Fibroblast of skin of left biceps (primary cell): ENCODE measurements at regions not wholly inside any gene's neighbourhood (a gene's known extent, or its start where the extent isn't known, plus 50 kb on each side); places are given as distances from the start of the nearest gene placed in this dataset.

ENCODE experiments used
- DNase-seq, 2 experiments: peaks; one replicate each; pipeline ENCODE4 v3.0.0-alpha.2; 2013; ENCODE audit warnings: low read depth in 2 of 2

DNA sequence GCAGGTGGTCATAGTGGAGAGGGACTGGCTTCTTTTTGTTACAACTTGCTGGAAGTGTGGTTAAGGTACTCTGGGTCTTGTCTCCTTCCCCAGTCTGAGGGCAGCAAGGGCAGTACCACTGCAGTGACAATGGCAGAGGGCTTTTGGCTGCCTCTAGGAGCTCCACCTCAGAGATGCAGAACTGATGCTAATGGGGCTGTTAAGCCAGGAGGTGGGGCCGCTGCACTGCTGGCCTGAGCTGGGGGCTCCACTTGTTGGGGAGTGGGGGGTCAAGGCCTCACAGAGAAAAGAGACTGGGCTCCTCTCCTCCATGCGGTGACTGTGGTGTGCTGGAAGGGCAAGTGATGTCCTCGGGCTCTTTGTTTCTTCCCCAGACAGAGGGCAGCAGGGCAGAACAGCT, 135.7 kb downstream of the DSEL start:
- DNase-seq = no peak

DNA sequence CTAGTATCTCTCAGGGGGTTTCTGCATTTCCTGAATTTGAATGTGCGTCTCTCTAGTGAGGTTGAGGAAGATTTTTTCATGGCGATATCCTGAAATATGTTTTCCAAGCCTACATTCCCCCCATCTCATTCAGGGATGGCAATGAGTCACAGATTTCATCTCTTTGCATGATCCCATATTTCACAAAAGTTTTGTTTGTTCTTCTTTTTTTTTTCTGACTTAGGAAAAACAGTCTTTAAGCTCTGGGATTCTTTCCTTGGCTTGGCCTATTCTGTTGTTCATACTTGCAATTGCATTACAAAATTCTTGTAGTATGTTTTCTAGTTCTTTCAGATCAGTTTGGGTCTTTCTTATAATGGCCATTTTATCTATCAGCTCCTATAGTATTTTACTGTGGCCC, 136.5 kb downstream of the DSEL start:
- no peak for DNase-seq

DNA sequence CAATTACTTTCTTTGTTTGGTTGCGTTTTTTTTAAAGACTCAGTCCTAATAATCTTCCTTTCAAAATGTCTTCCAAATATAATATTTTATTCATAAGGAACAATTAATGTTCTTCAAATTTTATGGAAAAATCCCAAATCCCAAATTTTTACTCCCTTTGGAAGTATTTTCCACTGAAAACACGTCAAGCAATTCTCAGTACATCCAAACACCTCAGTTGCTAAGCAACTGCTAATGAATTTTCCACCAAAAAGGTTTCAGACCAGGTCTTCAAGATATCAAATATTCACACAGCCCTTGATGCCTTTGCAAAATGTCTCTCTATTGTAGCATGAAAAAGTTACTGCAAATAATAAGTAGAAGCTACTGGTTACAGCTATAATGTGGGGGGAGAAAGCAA, 140.1 kb downstream of the DSEL start:
- DNase-seq = no peak

DNA sequence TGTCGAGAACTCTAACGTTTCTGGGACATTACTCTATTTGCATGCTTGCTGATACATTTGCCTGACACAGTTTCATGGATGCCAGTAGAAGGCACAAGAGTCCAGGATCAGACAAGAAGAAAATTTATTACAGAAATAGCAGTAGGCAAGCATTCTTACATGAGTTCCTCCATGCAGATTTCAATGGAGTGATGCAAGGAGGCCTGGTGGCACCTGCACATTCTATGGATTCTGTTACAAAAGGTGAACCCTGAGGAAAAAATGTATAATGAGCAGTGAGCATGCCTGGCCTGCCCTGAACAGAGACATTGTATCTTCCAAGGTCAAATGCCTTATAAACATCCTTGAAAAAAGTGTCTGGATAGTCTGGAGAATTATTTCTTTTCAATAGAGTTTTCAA, 142.9 kb downstream of the DSEL start:
- no peak for DNase-seq

DNA sequence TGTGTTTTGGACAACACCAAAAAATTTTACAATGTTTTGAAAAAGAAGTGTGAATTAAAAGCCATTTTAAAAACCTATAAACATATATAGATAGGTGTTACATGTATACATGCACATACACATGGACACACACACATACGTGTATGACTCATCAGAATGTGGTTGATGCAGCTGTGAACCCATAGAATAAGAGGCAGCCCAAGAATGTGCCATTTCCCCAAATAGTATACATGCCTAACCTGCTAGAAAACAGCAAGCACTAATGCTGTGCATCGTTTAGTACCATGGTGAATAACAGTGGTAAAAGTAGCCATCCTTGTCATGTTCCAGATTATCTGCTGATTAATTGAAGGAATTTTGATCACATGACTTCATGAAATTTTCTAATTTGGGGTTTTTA, 149.0 kb downstream of the DSEL start:
- DNase-seq = peak in 1 of 2 experiments; percentile 17

DNA sequence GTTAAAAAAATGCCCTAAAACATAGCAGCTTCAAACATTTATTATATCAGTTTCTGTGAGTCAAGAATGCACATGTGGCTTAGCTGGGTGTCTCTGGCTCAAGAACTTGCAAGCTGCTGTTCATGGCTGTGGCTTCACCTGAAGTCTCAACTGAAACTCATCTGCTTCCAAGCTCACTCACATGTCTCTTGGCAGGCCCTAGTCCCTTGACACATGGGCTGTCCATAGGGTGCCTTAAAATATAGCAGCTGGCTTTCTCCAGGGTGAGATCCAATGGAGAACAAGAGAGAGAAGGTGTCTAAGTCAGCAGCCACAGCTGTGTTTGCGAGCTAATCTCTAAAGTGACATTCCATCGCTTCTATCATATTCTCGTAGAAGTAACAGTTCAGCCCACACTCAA, 152.8 kb downstream of the DSEL start:
- no peak for DNase-seq

DNA sequence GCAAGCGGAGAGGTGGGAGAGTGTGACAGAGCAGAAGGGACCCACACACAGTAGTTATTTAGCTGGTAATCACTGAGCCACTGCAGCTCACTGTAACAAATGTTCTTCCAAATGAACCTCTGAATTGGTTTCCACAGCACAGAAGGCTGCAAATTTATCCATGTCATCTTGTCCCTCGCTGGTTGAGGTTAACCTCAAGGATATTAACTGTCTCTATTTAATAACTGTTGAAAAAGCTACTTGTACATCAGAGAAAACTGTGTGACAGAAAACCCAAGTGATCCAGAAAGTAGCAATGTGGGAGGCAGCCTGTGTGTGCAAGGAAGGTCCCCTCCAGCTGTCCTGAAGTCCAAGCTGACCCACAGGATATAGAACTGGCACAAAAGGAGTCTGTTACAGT, 153.6 kb downstream of the DSEL start:
- no peak for DNase-seq

DNA sequence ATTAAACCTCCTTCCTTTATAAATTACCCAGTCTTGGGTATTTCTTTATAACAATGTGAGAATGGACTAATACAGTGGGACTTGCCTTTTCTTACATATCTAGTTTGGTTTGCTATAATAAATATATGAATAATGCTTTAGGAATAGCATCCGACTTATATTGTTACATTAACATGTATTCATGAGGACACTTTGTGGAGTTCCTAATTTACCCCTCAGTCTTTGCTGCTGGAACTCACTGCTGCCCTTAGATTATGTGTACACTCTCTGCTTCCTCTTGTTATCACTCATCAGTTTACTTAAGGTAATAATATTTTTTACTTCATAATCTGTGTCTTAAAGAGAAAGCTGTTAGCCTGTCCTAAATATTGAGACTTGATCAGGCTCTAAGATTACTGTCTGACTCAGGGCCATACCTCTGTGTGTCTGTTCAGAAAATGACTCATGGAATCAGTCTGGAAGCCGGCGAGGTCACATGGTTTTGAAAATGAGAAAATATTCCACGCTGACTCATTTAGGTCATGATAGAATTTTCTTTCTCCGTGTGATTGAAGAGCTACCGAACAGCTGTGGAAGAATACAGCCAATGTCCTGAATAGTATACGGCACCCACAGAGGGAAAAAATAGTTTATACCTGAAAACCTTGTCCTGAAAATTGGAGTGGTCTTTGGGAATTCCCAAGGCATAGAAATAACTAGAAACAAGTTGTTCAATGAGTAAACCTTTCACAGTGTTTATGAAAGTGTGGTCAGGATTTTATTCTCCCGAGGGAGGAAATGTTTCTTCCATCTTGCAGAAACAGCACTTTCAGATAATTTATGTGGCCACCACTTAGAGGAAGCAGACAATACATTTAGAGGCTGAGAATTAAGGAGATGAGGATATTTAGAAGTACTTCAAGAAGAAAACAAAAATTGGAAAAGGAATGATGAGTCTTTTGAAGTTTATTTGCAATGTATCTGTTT, 156.4 kb downstream of the DSEL start:
- peak; percentile 77 for DNase-seq

DNA sequence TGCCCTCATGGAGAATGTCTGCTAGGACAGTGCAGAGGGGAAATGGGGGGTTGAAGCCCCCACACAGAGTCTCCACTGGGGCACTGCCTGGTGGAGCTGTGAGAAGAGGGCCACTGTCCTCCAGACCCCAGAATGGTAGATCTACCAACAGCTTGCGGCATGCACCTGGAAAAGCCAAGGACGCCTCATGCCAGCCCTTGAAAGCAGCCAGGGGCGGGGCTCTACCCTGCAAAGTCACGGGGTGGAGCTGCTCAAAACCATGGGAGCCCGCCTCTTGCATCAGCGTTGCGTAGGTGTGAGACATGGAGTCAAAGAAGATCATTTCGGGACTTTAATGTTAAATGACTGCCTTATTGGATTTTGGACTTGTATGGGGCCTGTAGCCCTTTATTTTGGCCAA, 157.6 kb downstream of the DSEL start:
- no peak for DNase-seq

DNA sequence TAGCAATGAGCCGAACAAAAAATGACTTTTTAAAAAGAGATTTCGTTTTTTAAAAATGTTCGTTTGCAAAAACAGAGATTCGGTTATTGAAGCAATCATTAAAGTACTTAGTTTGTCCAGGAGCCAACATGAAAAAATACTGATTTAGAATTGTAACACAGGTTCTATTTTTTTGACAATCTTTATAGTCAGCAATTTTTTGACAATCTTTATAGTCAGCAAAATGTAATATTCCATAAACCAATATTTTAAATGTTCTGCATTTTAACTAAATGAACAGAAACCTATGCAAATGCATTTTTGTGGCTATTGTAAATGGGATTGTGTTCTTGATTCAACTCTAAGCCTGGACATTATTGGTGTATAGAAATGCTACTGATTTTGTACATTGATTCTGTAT, 161.8 kb downstream of the DSEL start:
- no peak for DNase-seq

DNA sequence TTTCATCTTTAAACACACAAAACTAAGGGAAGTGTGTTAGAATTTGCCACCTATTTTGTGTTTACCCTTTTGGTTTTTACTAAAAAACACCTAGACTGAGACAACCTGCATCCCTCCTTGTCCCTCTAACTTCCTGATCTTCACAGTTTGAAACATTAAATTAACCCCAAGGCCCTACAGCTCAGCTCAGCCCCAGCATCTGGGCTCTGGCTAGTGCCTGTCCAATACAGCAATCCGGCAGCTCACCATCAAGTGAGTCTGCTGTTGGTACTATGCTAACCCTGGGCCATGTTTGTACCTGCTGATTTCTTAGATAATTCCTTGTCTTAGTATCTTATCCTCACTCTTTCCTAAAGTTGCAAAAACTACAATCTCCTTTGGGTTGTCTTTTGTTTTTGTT, 162.4 kb downstream of the DSEL start:
- DNase-seq = no peak

DNA sequence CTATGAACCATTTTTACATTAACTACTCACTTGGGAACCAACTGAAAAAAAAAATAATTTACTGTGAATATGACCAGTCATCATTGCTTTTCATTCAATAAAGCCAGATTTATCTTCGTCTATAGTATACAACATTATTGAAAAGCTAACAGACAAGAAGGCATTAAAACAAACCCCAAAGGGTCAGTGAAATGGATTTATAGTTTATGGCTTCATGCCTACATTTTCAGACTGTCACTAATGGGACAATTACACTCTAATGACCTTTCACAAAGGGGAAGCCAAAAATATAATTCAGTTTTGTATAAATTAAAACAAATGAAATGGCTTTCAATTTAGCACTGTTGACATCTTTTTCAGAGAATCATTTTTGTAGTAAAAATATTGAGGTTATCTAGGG, 169.1 kb downstream of the DSEL start:
- DNase-seq = no peak

DNA sequence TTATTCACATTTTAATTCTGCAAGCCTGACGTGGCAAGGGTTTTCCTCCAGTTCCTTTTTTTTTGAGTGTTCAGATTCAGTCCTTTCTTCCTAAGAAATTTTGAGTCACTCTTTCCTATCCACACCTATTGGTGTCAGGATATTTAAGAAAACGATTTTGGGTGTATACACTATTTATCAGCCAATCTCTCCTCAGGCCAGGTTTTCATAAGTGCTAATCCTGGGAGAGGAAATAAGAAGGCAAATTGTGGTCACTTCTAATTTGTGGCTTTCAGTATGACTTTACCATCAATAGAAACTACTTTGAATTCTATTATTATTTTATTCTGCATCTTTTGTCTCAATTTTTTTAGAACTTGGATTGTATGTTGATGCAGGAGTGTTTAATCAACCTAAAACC, 174.4 kb downstream of the DSEL start:
- no peak for DNase-seq

DNA sequence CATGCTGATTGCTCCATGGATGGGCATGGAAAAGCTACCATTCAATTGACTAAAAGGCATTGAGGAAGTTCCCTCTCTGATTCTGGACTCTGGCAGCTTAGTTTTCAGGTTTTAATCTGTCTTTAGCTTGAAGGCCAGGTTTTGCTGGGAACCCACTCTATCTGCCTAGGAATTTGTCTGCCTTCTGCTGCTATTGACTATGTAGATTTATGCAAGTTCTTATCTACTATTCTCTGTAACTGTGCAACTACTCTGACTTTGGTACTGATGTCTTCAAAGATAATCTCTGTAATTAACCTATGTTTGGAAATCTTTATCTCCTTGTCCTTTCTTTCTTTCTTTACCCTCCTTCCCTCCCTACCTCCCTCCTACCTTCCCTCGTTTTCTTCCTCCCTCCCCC, 178.8 kb downstream of the DSEL start:
- no peak for DNase-seq

DNA sequence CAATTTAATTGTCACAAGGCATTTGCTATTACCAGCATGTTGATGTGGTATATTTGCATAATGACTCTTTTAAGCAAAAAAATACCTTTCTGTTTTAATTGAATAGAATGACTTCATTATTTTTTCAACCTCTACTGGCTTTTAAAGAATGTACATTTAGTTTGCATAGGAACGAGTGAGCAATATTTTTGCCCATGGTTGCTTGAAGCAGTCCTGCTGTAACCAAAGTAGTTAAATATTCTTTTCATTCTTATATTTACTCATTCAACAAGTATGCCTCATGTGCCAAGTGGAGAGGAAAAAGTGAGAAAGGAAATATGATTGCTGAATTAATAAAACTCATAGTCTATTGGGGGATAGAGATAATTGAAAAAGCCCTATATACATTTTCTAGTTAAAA, 184.7 kb downstream of the DSEL start:
- DNase-seq = no peak

DNA sequence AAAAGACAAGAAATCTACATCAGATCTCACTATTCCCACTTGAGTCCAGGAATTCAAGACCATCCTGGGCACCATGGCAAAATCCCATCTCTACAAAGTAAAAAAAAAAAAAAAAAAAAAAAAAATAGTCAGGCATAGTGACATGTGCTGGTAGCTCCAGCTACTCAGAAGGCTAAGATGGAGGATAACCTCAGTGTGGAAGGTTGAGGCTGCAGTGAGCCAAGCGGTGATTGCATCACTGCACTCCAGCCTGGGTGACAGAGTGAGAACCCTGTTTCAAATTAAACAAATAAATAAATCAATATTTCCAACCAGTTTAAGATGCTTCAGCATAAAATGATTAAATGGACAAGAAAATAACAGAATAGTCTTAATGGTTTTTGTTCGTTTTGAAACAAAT, 197.4 kb downstream of the DSEL start:
- no peak for DNase-seq

DNA sequence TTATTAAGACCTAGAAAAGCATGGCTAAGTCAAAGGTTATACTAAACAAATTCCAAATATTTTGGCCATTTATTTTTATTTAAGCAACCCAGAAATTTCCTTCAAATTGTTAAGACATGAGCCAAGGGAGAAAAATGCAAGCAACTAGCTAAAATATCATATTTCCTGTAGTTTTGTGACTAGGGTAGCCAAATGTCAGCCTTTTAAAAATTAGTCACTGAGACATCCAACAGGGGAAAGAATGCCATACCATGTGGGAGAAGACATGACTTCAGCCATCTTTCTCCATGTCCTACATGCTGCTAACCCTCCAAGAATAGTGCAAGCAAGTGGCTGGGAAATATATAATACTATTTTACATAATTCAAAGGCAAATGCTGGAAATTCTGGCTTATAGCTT, 197.9 kb downstream of the DSEL start:
- peak in 1 of 2 experiments; percentile 11 for DNase-seq

DNA sequence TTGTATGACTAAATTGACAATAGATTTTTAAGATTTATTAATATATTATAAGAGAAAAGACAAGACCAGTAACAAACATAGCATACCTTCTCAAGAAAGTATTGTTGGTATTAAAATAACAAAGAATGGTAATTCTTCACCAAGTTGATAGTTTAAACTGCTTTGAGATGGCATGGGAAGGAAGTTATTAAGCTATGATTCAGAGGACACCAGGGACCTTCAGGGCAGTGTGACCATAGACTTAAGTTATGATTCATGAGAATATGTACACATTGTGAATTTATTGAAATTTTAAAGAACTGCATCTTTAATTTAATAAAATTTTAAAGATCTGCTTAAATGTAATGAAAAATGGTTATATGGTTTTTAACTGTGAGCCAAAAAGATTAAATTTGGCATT, 205.7 kb downstream of the DSEL start:
- DNase-seq = no peak

DNA sequence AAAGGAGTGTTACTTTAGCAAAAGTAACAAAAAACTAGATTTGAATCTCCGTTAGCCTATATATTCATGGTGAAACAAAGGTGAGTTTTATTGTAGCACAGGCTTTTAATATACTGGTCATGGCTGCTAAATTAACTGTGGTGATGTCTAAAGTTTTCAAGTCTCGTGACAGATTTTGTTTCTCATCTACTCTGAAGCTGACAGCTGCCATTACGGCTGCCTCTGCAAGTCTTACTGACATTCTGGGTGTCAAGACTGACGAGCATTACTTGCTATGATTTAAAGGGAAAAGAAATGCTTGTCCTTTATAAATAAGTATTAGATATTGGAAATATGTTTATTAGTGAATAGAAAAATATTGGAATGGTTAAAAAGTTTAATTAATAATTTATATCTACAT, 207.7 kb downstream of the DSEL start:
- DNase-seq = no peak

DNA sequence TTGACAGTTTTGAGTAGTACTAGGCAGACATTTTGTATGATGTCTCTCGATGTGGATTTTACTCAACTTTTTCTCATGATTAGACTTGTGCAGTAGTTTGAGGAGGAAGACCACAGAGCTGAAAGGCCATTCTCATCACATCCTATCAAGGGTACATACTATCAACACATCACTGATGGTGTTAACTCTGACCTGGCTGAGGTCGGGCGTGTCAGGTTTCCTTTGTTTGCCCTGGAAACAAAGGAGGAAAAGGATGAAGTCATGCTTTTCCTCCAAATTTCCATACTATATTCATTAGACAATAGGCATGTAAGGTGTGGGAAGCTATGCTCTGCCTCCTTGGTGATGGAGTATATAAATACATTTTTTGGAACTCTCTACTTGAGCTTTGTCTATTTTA, 211.1 kb downstream of the DSEL start:
- DNase-seq = no peak

DNA sequence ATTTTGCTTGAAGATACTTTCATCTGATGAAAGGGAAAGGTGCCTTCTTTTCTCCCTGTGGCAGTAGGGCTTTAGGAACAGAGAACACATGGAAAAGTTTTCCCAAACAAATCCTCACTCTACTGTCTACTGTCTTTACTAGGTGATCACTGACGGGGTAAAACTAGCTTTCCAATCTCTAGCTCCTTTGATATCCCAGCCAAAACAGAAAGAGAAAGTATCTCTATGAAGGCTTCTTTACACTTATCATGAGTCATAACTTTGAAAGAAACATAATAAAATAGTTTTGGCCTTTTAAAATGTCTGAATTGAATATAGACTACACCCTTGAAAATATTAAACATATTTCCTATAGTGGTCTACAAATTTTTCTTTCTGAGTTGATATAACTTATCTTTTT, 214.5 kb downstream of the DSEL start:
- no peak for DNase-seq

DNA sequence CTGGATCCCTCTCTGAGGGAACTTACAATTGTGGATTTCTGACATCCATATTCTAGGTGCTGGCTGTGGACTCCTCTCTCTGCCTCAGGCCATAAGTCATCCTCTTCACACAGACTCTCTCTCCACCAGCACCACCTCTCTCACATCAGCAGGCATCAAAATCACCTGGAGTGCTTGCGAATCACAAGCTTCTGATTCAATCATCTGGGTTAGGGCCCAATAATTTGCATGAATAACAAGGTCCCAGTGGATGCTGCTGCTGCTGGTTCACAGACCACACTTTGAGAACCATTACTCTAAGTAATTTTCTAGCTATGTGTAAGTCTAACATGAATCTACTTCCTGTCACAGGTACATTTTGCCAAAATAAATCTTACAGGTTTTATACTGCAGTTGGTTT, 214.9 kb downstream of the DSEL start:
- no peak for DNase-seq

DNA sequence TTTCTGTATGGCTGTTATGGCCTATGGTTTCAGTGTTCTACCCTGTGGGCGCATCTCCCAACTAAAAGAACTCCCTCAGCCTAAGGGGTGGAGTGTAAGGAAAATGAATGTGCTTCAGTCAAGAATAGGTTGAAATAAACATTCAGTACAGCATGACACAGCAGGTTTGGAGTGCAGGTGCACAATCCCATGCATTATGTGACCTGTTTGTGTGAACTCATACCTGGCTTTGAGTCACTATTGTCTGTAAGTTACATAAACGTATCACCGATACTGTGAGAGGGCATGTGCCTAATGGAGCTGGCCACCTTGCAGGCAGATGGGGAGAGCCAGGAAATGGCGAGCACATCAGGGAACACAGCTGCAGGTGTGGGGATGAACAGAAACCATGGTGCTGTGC, 216.0 kb downstream of the DSEL start:
- no peak for DNase-seq

DNA sequence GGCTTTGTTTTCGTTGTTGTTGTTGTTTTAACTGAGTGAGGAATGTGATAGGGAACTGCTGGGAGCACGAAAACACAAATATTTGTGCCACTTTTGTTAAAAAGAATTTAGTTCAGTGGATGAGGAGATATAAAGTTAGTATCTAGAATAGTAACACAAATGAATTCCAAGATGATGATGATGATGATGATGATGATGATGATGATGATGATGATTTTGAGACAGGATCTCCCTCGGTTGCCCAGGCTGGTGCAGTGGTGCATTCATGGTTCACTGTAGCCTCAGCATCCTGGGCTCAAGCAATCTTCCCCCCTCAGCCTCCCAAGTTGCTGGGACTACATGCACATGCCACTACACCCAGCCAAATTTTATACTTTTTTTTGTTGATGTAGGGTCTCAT, 223.7 kb downstream of the DSEL start:
- no peak for DNase-seq
